ENCODE measurements at regions not wholly inside any gene's neighbourhood (a gene's known extent, or its start where the extent isn't known, plus 50 kb on each side); places are given as distances from the start of the nearest gene placed in this dataset.

- TF ChIP-seq CTCF (IDR thresholded peaks at IDR 0.05) (no peak), TCF7L2 (IDR thresholded peaks at IDR 0.05; ENCODE audit: low read depth, low read length) (no peak)
- TF ChIP-seq, protein P1, sequence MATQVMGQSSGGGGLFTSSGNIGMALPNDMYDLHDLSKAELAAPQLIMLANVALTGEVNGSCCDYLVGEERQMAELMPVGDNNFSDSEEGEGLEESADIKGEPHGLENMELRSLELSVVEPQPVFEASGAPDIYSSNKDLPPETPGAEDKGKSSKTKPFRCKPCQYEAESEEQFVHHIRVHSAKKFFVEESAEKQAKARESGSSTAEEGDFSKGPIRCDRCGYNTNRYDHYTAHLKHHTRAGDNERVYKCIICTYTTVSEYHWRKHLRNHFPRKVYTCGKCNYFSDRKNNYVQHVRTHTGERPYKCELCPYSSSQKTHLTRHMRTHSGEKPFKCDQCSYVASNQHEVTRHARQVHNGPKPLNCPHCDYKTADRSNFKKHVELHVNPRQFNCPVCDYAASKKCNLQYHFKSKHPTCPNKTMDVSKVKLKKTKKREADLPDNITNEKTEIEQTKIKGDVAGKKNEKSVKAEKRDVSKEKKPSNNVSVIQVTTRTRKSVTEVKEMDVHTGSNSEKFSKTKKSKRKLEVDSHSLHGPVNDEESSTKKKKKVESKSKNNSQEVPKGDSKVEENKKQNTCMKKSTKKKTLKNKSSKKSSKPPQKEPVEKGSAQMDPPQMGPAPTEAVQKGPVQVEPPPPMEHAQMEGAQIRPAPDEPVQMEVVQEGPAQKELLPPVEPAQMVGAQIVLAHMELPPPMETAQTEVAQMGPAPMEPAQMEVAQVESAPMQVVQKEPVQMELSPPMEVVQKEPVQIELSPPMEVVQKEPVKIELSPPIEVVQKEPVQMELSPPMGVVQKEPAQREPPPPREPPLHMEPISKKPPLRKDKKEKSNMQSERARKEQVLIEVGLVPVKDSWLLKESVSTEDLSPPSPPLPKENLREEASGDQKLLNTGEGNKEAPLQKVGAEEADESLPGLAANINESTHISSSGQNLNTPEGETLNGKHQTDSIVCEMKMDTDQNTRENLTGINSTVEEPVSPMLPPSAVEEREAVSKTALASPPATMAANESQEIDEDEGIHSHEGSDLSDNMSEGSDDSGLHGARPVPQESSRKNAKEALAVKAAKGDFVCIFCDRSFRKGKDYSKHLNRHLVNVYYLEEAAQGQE (IDR thresholded peaks at IDR 0.05; ENCODE audit: insufficient read depth in 1 of 2, low read depth in 2 of 2, low read length in 1 of 2): no peak
- Histone ChIP-seq H3K4me1 (ENCODE audit: control insufficient read depth, insufficient read depth, low read length) (no peaks in the 10 kb centered on the region), H3K36me3 (ENCODE audit: control insufficient read depth, insufficient read depth, low read length) (no peaks in the 10 kb centered on the region), H3K4me3 (ENCODE audit: low read depth in 2 of 2, low read length in 2 of 2) (no peak overlapping the region), H3K9me3 (ENCODE audit: control insufficient read depth, insufficient read depth, low read depth, low read length) (no peaks in the 10 kb centered on the region), H3K27me3 (ENCODE audit: control insufficient read depth, insufficient read depth, low read length) (no peaks in the 10 kb centered on the region), H3K27ac (ENCODE audit: low read length) (no peak overlapping the region)
- ATAC-seq (no peak), DNase-seq (ENCODE audit: low read depth, low spot score) (no peak)
- in situ Hi-C loops (cut with HindIII; ENCODE audit: low pct_unique_long_range_greater_than_20kb, low sequenced_read_pairs): no loop called here
- BruUV-seq (replicated peaks): no TSS peak
- POLR2A ChIA-PET: no interaction called here
- CTCF ChIA-PET: no interaction called here
- intact Hi-C loops (cut with micrococcal nuclease; ENCODE audit: unreplicated experiment): no loop called here
These were observed 62.9 kb upstream of the ARG1 start for GRCh38 chr6:131510094-131510493.

DNA sequence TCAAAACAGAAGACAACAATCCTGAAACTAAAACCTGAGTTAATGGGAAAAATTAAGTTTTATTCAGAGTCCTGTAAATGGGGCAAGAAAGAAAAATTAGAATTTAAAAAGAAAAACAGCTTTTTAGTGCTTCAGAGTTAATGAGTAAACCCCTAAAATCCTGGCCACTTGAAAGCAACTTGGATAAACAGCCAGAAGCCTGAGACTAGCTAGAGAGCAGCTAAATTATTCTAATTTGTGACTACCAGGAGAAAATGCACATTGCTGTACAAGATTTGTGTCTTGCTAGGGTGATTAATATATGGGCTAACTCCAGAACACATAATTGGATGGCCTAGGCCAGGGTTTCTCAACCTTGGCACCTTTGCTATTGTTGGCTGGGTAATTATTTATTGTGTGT, 62.4 kb upstream of the ARG1 start:
- in situ Hi-C loops (cut with HindIII; ENCODE audit: low pct_unique_long_range_greater_than_20kb, low sequenced_read_pairs): no loop called here
- no peaks in the 10 kb centered on the region for H3K27me3 ChIP-seq (ENCODE audit: control insufficient read depth, insufficient read depth, low read length)
- POLR2A ChIA-PET: no interaction called here
- H3K4me1 ChIP-seq (ENCODE audit: control insufficient read depth, insufficient read depth, low read length): no peaks in the 10 kb centered on the region
- ATAC-seq: no peak
- no peak overlapping the region for H3K4me3 ChIP-seq (ENCODE audit: low read depth in 2 of 2, low read length in 2 of 2)
- no TSS peak for BruUV-seq (replicated peaks)
- intact Hi-C loops (cut with micrococcal nuclease; ENCODE audit: unreplicated experiment): no loop called here
- no peaks in the 10 kb centered on the region for H3K9me3 ChIP-seq (ENCODE audit: control insufficient read depth, insufficient read depth, low read depth, low read length)
- no peak for DNase-seq (ENCODE audit: low read depth, low spot score)
- CTCF ChIA-PET: no interaction called here
- TF ChIP-seq TCF7L2 (IDR thresholded peaks at IDR 0.05; ENCODE audit: low read depth, low read length) (no peak), SIN3A (IDR thresholded peaks at IDR 0.05; ENCODE audit: borderline replicate concordance, insufficient read depth, low read depth, low read length) (no peak), POLR2AphosphoS5 (IDR thresholded peaks at IDR 0.05; ENCODE audit: low read depth, low read length) (no peak), CTCF (IDR thresholded peaks at IDR 0.05) (no peak)
- TF ChIP-seq, protein P1 (IDR thresholded peaks at IDR 0.05; ENCODE audit: insufficient read depth in 1 of 2, low read depth in 2 of 2, low read length in 1 of 2): no peak
- no peaks in the 10 kb centered on the region for H3K36me3 ChIP-seq (ENCODE audit: control insufficient read depth, insufficient read depth, low read length)
- no peak overlapping the region for H3K27ac ChIP-seq (ENCODE audit: low read length)
